ENCODE measurements at regions not wholly inside any gene's neighbourhood (a gene's known extent, or its start where the extent isn't known, plus 50 kb on each side); places are given as distances from the start of the nearest gene placed in this dataset.

DNA sequence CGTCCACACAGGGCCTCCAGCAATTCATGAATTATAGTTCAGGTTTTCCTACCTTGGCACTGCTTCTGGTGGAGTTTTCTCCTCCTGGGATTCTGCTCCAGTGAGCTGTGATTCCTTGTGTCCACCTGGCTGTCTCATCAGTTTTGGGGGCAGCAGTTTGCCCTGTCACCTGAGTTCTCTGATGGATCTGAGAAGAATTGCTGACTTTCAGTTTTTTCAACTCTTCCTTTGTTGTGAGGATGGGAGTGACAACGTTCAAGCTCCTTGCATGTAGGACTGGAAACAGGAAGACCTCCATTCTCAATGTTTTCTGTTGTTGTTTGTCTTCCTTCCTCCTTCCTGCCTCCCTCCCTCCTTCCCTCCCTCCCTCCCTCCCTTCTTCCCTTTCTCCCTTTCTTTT is 359.0 kb downstream of the TSN start:
- DNase-seq (ENCODE audit: low spot score) (no peak), ATAC-seq (ENCODE audit: low FRiP score) (no peak)
- TF ChIP-seq, protein P1, sequence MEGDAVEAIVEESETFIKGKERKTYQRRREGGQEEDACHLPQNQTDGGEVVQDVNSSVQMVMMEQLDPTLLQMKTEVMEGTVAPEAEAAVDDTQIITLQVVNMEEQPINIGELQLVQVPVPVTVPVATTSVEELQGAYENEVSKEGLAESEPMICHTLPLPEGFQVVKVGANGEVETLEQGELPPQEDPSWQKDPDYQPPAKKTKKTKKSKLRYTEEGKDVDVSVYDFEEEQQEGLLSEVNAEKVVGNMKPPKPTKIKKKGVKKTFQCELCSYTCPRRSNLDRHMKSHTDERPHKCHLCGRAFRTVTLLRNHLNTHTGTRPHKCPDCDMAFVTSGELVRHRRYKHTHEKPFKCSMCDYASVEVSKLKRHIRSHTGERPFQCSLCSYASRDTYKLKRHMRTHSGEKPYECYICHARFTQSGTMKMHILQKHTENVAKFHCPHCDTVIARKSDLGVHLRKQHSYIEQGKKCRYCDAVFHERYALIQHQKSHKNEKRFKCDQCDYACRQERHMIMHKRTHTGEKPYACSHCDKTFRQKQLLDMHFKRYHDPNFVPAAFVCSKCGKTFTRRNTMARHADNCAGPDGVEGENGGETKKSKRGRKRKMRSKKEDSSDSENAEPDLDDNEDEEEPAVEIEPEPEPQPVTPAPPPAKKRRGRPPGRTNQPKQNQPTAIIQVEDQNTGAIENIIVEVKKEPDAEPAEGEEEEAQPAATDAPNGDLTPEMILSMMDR (IDR thresholded peaks at IDR 0.05) = no peak

DNA sequence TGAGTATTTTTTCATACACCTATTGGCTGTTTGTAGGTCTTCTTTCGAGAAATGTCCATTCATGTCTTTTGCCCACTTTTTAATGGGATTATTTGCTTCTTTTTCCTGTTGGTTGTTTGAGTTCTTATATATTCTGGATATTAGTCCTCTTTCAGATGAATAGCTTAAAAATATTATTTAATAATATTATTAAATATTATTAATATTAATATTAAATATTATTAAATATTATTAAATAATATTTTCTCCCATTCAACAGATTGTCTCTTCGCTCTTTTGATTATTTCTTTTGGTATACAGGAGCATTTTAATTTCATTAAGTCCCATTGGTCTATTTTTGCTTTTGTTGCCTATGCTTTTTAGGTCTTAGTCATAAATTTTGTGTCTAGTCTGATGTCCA is 361.9 kb downstream of the TSN start:
- TF ChIP-seq, protein P1 (IDR thresholded peaks at IDR 0.05) = no peak
- ATAC-seq (ENCODE audit: low FRiP score) (no peak), DNase-seq (ENCODE audit: low spot score) (no peak)

- TF ChIP-seq, protein P1 (IDR thresholded peaks at IDR 0.05) = no peak
- DNase-seq (ENCODE audit: low spot score) (no peak), ATAC-seq (ENCODE audit: low FRiP score) (no peak)
Measured at GRCh38 chr2:122129399-122129798, 373.9 kb downstream of the TSN start.

DNA sequence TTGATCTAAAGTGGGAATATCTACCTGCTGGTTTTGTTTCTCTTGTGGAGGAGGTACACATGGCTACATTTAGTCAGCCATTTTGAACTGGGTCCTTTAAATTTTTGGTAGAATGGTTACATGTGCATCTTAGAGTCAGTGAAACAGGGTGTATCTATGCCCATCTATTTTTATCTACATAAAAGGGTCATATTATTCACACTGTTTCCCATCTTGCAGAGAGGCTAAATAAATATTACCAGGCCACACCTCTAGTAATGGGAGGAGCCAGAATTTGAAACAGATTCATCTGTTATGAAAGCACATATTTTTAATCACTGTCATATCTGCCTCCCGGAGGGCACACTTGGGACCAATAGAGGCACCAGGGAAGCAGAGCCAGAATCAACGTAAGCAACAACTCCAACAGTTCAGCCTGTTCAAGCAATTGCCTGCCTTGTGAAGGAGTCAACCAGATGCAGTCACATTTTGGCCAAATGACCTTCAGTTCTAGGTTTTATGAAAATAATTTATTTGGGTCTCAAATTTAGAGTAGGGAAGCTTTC is 376.8 kb downstream of the TSN start:
- no peak for ATAC-seq (ENCODE audit: low FRiP score)
- no peak for DNase-seq (ENCODE audit: low spot score)
- TF ChIP-seq, protein P1 (IDR thresholded peaks at IDR 0.05) = no peak

GRCh38 chr2:122135021-122135937 is 379.8 kb downstream of the TSN start:
- TF ChIP-seq, protein P1 (IDR thresholded peaks at IDR 0.05) = no peak
- ATAC-seq (ENCODE audit: low FRiP score) = no peak
- no peak for DNase-seq (ENCODE audit: low spot score)

- DNase-seq (ENCODE audit: low spot score) (no peak), ATAC-seq (ENCODE audit: low FRiP score) (no peak)
- TF ChIP-seq, protein P1 (IDR thresholded peaks at IDR 0.05) = no peak
Measured at GRCh38 chr2:122136056-122136455, 380.6 kb downstream of the TSN start.

DNA sequence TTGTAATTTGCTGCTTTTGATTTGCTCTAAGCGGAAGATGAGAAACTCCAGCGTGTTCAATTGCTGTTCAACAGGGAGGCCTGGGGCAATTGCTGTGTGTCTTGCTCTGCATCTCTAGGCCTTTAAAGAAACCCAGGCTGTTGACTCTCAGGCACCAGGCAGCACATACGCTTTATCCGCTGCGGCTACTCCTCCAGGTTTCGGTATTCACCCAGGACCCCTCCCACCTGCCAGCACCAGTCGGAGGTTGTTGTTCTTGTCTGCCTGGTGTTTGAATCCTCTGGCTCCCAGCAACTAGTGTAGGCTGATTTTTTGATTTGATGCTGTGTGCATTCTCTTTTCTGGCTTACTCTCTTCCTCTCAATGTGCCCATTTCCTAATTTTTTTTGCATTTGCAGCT is 383.1 kb downstream of the TSN start:
- DNase-seq (ENCODE audit: low spot score) = no peak
- ATAC-seq (ENCODE audit: low FRiP score) = no peak
- TF ChIP-seq, protein P1 (IDR thresholded peaks at IDR 0.05) = no peak

Measured in omental fat pad (tissue), 3 donors.